ENCODE measurements at regions not wholly inside any gene's neighbourhood (a gene's known extent, or its start where the extent isn't known, plus 50 kb on each side); places are given as distances from the start of the nearest gene placed in this dataset.

- TF ChIP-seq, protein P1, sequence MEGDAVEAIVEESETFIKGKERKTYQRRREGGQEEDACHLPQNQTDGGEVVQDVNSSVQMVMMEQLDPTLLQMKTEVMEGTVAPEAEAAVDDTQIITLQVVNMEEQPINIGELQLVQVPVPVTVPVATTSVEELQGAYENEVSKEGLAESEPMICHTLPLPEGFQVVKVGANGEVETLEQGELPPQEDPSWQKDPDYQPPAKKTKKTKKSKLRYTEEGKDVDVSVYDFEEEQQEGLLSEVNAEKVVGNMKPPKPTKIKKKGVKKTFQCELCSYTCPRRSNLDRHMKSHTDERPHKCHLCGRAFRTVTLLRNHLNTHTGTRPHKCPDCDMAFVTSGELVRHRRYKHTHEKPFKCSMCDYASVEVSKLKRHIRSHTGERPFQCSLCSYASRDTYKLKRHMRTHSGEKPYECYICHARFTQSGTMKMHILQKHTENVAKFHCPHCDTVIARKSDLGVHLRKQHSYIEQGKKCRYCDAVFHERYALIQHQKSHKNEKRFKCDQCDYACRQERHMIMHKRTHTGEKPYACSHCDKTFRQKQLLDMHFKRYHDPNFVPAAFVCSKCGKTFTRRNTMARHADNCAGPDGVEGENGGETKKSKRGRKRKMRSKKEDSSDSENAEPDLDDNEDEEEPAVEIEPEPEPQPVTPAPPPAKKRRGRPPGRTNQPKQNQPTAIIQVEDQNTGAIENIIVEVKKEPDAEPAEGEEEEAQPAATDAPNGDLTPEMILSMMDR (conservative IDR thresholded peaks at IDR 0.05 in 1 of 2, IDR thresholded peaks at IDR 0.05 in 1 of 2; ENCODE audit: extremely low read depth in 1 of 2, insufficient read depth in 1 of 2, low read depth in 1 of 2, low read length in 2 of 2): no peak
- no peak for TF ChIP-seq EZH2 (IDR thresholded peaks at IDR 0.05; ENCODE audit: borderline replicate concordance, low read length)
Measured at GRCh38 chr3:144636833-144637232, 665.2 kb downstream of the DIPK2A start.
